ENCODE measurements at regions not wholly inside any gene's neighbourhood (a gene's known extent, or its start where the extent isn't known, plus 50 kb on each side); places are given as distances from the start of the nearest gene placed in this dataset.
"Not testable (repeated sequence)": the region's sequence is repeated elsewhere in the genome, so short reads cannot be mapped to it uniquely, and the experiment has no call there.

- Histone ChIP-seq H3K4me3 (ENCODE audit: low read length) (no peak overlapping the region), H3K27me3 (ENCODE audit: insufficient read depth, low read length) (no peaks in the 10 kb centered on the region)
Measured at GRCh38 chr1:239112101-239112935, 274.1 kb upstream of the CHRM3 start.

DNA sequence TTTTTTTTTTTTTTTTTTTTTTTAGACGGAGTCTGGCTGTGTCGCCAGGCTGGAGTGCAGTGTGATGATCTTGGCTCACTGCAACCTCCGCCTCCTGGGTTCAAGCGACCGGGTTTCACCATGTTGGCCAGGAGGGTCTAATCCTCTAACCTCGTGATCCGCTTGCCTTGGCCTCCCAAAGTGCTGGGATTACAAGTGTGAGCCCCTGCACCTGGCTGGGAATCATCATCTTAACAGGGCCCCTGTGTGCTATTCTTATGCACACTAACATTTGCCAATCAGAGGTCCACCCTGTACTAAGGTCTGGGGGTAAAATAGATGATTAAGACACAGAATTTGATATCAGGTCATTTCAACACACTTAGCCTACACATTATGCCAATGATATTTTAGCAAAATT lies 278.7 kb upstream of the CHRM3 start:
- no peaks in the 10 kb centered on the region for H3K9me3 ChIP-seq (ENCODE audit: low read length)
- no peak overlapping the region for H2AFZ ChIP-seq (ENCODE audit: low read depth, low read length)
- no peaks in the 10 kb centered on the region for H3K27me3 ChIP-seq (ENCODE audit: insufficient read depth, low read length)
- H3K4me3 ChIP-seq (ENCODE audit: low read length), result no peak overlapping the region
- H3K36me3 ChIP-seq (ENCODE audit: insufficient read depth, low read length), result no peaks in the 10 kb centered on the region
- H3K4me1 ChIP-seq (ENCODE audit: insufficient read depth, low read length), result no peaks in the 10 kb centered on the region

More at GRCh38 chr1:239112101-239112935, 274.1 kb upstream of the CHRM3 start:
- H3K4me1 ChIP-seq (ENCODE audit: insufficient read depth, low read length), result no peaks in the 10 kb centered on the region
- no peaks in the 10 kb centered on the region for H3K9me3 ChIP-seq (ENCODE audit: low read length)
- peak overlapping the region; percentile 36 for H2AFZ ChIP-seq (ENCODE audit: low read depth, low read length)
- H3K36me3 ChIP-seq (ENCODE audit: insufficient read depth, low read length), result no peaks in the 10 kb centered on the region

- not testable (repeated sequence) for H3K36me3 ChIP-seq (ENCODE audit: insufficient read depth, low read length)
Measured at GRCh38 chr1:239106689-239107088, 279.7 kb upstream of the CHRM3 start.

DNA sequence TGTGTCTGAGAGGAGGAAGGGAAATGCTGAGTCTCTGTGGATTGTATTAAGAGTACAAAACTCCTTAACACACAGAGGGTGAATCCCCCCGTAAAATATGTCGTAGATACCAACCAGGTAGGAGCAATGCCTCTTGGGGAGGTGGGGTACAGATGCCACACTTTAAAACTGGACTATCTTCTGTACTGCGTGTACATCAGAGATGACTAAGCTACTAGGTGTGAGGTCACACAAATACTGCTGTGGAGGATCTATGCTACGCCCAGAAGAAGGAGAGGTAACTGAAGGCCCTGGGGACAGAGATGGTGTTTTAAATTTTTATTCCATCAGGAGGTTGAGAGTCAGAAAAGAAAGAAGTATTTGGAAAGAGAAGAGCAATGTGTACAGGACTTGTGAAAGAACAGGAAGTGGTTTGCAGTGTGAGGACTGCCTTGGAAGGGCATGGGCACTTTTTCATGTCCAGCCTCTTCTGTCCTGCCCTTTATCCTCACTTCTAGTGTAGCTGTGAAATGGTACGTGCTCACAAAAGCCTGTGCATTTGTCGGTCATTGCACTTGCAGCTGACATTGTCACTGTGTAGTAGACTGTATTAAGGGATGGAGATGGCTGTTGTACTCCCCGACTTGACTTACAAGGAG lies 287.8 kb upstream of the CHRM3 start:
- H3K36me3 ChIP-seq (ENCODE audit: insufficient read depth, low read length), result no peaks in the 10 kb centered on the region
- H3K4me1 ChIP-seq (ENCODE audit: insufficient read depth, low read length), result no peaks in the 10 kb centered on the region
- H3K27me3 ChIP-seq (ENCODE audit: insufficient read depth, low read length), result no peaks in the 10 kb centered on the region
- no peak overlapping the region for H2AFZ ChIP-seq (ENCODE audit: low read depth, low read length)
- H3K4me3 ChIP-seq (ENCODE audit: low read length), result no peak overlapping the region
- no peaks in the 10 kb centered on the region for H3K9me3 ChIP-seq (ENCODE audit: low read length)

More at GRCh38 chr1:239106689-239107088, 279.7 kb upstream of the CHRM3 start:
- H3K4me1 ChIP-seq (ENCODE audit: insufficient read depth, low read length); H3K4me3 ChIP-seq (ENCODE audit: low read length); H2AFZ ChIP-seq (ENCODE audit: low read depth, low read length); H3K27me3 ChIP-seq (ENCODE audit: insufficient read depth, low read length); H3K9me3 ChIP-seq (ENCODE audit: low read length): not testable (repeated sequence)

GRCh38 chr1:239091537-239091936 lies 294.8 kb upstream of the CHRM3 start:
- H3K4me1 ChIP-seq (ENCODE audit: insufficient read depth, low read length), result no peaks in the 10 kb centered on the region

DNA sequence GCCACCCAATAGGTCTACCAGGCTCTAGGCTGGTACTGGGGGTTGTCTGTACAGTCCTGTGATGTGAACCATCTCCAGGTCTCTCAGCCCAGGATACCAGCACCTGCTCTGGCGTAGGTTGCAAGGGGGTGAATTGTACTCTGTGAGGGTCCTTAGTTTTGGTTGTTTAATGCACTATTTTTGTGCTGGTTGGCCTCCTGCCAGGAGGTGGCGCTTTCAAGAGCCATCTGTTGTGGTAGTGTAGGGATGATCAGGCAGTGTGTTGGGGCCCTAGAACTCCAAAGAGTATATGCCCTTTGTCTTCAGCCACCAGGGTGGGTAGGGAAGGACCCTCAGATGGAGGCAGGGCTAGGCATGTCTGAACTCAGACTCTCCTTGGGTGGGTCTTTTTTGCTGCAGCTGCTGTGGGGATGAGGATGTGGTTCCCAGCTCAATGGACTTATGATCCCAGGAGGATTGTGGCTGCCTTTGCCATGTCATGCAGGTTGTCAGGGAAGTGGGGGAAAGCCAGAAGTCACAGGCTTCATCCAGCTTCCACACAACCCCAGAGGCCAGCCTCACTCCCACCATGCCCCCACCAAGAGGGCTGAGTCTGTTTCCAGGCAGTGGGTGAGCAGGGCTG lies 301.8 kb upstream of the CHRM3 start:
- no peaks in the 10 kb centered on the region for H3K36me3 ChIP-seq (ENCODE audit: insufficient read depth, low read length)
- H2AFZ ChIP-seq (ENCODE audit: low read depth, low read length), result no peak overlapping the region
- no peaks in the 10 kb centered on the region for H3K27me3 ChIP-seq (ENCODE audit: insufficient read depth, low read length)
- no peak overlapping the region for H3K4me3 ChIP-seq (ENCODE audit: low read length)
- H3K4me1 ChIP-seq (ENCODE audit: insufficient read depth, low read length), result no peaks in the 10 kb centered on the region
- no peaks in the 10 kb centered on the region for H3K9me3 ChIP-seq (ENCODE audit: low read length)

More at GRCh38 chr1:239091537-239091936, 294.8 kb upstream of the CHRM3 start:
- Histone ChIP-seq H3K36me3 (ENCODE audit: insufficient read depth, low read length) (no peaks in the 10 kb centered on the region), H2AFZ (ENCODE audit: low read depth, low read length) (no peak overlapping the region), H3K4me3 (ENCODE audit: low read length) (no peak overlapping the region), H3K9me3 (ENCODE audit: low read length) (no peaks in the 10 kb centered on the region), H3K27me3 (ENCODE audit: insufficient read depth, low read length) (no peaks in the 10 kb centered on the region)

- not testable (repeated sequence) for H3K4me3 ChIP-seq (ENCODE audit: low read length); H3K4me1 ChIP-seq (ENCODE audit: insufficient read depth, low read length); H3K9me3 ChIP-seq (ENCODE audit: low read length); H2AFZ ChIP-seq (ENCODE audit: low read depth, low read length); H3K27me3 ChIP-seq (ENCODE audit: insufficient read depth, low read length); H3K36me3 ChIP-seq (ENCODE audit: insufficient read depth, low read length)
Measured at GRCh38 chr1:239081947-239082346, 304.4 kb upstream of the CHRM3 start.

DNA sequence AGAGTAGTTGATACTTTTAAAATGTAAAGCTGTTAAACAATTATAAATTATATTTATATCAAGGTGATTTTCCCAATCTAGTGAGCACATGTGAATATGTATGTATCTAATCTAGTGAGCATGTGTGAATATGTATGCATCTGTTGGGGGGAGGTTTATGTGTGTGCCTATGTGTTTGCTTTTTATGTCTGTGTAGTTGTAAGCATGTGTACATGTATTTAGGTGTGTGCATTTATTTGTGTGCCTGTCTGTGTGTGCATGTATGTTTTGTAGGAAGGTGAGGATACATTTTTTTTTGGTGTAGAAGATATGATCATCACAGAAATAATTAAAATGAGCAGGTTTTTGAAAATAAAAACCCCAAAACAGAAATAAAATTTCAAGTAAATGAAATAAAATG lies 318.9 kb upstream of the CHRM3 start:
- Histone ChIP-seq H3K36me3 (ENCODE audit: insufficient read depth, low read length) (no peaks in the 10 kb centered on the region), H3K4me3 (ENCODE audit: low read length) (no peak overlapping the region), H2AFZ (ENCODE audit: low read depth, low read length) (no peak overlapping the region), H3K27me3 (ENCODE audit: insufficient read depth, low read length) (no peaks in the 10 kb centered on the region), H3K4me1 (ENCODE audit: insufficient read depth, low read length) (no peaks in the 10 kb centered on the region), H3K9me3 (ENCODE audit: low read length) (no peaks in the 10 kb centered on the region)

DNA sequence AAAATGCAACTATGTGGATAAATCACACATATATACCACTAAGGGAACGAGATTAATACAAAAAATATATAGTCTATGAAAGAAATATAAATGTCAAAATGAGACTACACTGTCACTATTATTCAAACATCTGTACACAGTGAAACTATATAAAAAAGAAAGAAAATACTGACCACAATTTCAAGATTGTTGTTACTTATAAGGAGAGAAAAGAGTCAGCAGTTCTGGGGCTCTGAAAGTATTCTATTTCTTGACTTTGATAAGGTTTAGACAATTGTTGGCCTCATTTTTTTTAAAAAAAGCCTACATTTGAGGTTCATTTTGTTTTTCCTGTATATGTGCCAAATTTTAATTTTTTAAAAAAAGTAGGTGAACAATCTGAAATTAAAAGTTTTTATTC lies 319.3 kb upstream of the CHRM3 start:
- Histone ChIP-seq H2AFZ (ENCODE audit: low read depth, low read length) (no peak overlapping the region), H3K4me3 (ENCODE audit: low read length) (no peak overlapping the region), H3K9me3 (ENCODE audit: low read length) (no peaks in the 10 kb centered on the region), H3K4me1 (ENCODE audit: insufficient read depth, low read length) (no peaks in the 10 kb centered on the region), H3K27me3 (ENCODE audit: insufficient read depth, low read length) (no peaks in the 10 kb centered on the region), H3K36me3 (ENCODE audit: insufficient read depth, low read length) (no peaks in the 10 kb centered on the region)

- Histone ChIP-seq H3K36me3 (ENCODE audit: insufficient read depth, low read length) (no peaks in the 10 kb centered on the region), H3K4me3 (ENCODE audit: low read length) (no peak overlapping the region), H3K27me3 (ENCODE audit: insufficient read depth, low read length) (no peaks in the 10 kb centered on the region)
Measured at GRCh38 chr1:239061770-239062169, 324.6 kb upstream of the CHRM3 start.

DNA sequence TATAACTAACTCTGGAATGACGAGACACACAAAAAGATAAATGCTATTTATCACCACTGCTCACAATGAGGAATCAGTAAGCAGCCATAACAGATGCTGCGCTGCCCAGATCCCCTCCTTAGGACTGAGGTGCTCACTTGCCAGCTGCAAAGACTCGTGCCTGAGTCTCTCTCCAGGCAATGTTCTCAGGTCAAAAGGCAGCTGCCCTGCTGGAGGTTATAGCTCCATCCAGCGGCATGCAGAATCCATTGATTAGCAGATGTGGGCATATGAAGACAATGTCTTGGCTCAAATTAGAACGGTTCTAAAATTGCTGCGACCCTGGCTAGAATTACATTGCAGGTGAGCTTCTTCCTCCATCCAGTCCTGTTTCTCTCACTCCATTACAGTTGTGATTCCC lies 328.2 kb upstream of the CHRM3 start:
- H2AFZ ChIP-seq (ENCODE audit: low read depth, low read length), result no peak overlapping the region
- no peaks in the 10 kb centered on the region for H3K9me3 ChIP-seq (ENCODE audit: low read length)
- no peak overlapping the region for H3K4me3 ChIP-seq (ENCODE audit: low read length)
- H3K4me1 ChIP-seq (ENCODE audit: insufficient read depth, low read length), result no peaks in the 10 kb centered on the region
- H3K36me3 ChIP-seq (ENCODE audit: insufficient read depth, low read length), result no peaks in the 10 kb centered on the region
- no peaks in the 10 kb centered on the region for H3K27me3 ChIP-seq (ENCODE audit: insufficient read depth, low read length)

More at GRCh38 chr1:239061770-239062169, 324.6 kb upstream of the CHRM3 start:
- H3K4me1 ChIP-seq (ENCODE audit: insufficient read depth, low read length), result no peaks in the 10 kb centered on the region
- H2AFZ ChIP-seq (ENCODE audit: low read depth, low read length), result no peak overlapping the region
- H3K9me3 ChIP-seq (ENCODE audit: low read length), result no peaks in the 10 kb centered on the region

- Histone ChIP-seq H3K36me3 (ENCODE audit: insufficient read depth, low read length) (no peaks in the 10 kb centered on the region), H3K4me1 (ENCODE audit: insufficient read depth, low read length) (no peaks in the 10 kb centered on the region), H2AFZ (ENCODE audit: low read depth, low read length) (no peak overlapping the region), H3K4me3 (ENCODE audit: low read length) (no peak overlapping the region), H3K9me3 (ENCODE audit: low read length) (no peaks in the 10 kb centered on the region), H3K27me3 (ENCODE audit: insufficient read depth, low read length) (peaks cover 2% of the 10 kb centered on the region)
Measured at GRCh38 chr1:239056940-239057339, 329.4 kb upstream of the CHRM3 start.

DNA sequence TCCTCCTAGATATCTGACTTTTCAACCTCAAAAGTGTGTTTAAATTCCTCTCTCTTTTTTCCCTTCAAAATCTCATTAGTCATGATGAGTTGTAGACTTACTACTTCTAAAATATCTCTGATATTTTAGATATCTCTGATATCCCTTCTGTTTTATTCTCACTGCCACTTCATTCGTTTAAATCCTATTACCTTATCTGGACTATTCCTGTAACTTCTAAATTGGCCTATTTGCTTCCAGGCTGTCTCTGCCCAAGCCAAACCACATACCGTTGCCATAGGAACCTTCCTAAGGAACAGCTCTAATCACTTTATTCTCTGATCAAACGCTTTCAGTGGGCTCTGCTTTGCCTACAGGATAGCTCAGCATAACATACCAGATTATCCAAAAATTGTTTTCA lies 333.1 kb upstream of the CHRM3 start:
- H3K9me3 ChIP-seq (ENCODE audit: low read length), result no peaks in the 10 kb centered on the region
- H3K27me3 ChIP-seq (ENCODE audit: insufficient read depth, low read length), result peaks cover 2% of the 10 kb centered on the region
- H3K4me3 ChIP-seq (ENCODE audit: low read length), result no peak overlapping the region
- no peaks in the 10 kb centered on the region for H3K36me3 ChIP-seq (ENCODE audit: insufficient read depth, low read length)
- H3K4me1 ChIP-seq (ENCODE audit: insufficient read depth, low read length), result no peaks in the 10 kb centered on the region
- H2AFZ ChIP-seq (ENCODE audit: low read depth, low read length), result no peak overlapping the region

All from neuron (in vitro differentiated cells).